GM19240 (cell line): ENCODE measurements at regions not wholly inside any gene's neighbourhood (a gene's known extent, or its start where the extent isn't known, plus 50 kb on each side); places are given as distances from the start of the nearest gene placed in this dataset.
"Not testable (repeated sequence)": the region's sequence is repeated elsewhere in the genome, so short reads cannot be mapped to it uniquely, and the experiment has no call there.

ENCODE experiments used
- DNase-seq: peaks from one replicate; pipeline ENCODE4 v3.0.0; 2011; ENCODE audit warnings: low spot score; ENCODE audit not compliant: insufficient read length

- DNase-seq = no peak
Measured at GRCh38 chr1:185406006-185406690, 89.1 kb upstream of the IVNS1ABP start.

- no peak for DNase-seq
Measured at GRCh38 chr1:185404907-185405568, 88.0 kb upstream of the IVNS1ABP start.

DNA sequence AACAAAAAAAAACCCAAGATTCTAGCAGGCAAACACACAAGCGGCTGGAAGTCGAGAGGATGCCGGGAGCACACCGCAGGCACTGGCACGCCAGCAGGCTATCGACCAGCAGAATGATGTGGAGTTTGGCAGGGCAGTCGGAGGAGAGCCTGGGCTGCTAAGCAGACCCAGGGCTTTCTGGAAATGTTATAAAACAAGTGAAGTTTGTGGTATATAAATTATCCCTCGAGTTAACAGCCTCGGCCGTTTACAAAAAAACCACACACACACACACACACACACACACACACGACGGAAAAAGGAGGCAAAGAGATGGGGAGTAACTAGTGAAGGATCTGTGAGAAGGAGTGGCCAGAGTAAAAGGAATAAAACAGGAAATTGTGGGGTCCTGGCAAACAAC is 87.2 kb upstream of the IVNS1ABP start:
- no peak for DNase-seq

GRCh38 chr1:185402930-185403329 is 85.9 kb upstream of the IVNS1ABP start:
- no peak for DNase-seq

DNA sequence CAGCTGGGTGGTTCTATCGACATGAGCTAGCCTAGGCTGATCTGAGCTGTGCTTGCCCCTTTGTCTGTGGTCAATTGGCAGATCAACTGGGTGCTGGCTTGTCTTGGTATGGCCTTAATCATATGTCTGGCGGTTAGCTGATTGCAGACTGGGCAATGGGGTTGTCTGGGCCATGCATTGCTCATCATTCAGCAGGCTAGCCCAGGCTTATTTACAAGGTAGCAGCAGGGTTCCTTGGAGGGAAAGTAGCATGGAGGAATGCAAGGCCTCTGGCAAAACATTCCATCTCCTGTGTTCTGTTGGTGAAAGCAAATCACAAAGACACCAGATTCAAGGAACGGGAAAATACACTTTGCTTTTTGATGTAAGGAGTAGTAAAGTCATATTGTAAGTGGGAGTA is 84.0 kb upstream of the IVNS1ABP start:
- DNase-seq = no peak

DNA sequence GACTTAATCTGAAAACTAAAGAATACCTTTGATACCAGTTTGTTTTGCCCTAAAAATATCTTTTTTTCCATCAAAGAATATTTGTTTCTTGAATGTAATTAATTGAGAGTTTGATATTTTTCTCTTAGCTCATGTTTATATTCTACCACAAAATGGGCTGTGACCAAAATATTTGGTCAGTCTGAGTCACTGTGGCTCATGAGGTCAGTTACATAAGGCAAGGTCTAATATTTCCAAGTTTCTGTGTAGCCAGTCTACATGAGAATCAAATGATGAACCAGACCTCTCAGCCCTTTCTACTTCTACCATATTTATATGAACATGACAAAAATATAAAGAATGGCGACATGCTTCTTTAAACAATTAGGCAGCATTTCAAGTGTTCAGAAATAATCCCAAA is 83.0 kb upstream of the IVNS1ABP start:
- DNase-seq = no peak

- DNase-seq = no peak
Measured at GRCh38 chr1:185398599-185398998, 81.6 kb upstream of the IVNS1ABP start.

DNA sequence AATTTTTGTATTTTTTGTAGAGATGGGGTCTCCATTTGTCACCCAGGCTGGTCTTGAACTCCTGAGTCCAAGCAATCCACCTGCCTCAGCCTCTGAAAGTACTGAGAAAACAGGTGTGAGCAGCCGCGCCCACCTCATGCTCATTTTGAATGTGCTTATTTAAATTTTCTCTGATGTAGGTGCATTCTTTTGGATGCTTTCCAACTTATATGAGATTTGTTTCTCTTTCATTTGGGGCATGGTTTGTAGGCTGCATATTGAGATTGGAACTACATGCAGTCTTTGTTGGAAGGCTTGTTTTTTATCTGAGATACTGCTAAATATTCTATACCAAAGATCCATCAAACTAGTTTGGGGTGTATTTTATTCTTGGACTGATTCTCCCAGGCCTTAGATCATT is 81.0 kb upstream of the IVNS1ABP start:
- DNase-seq = no peak

GRCh38 chr1:185397183-185397582 is 80.1 kb upstream of the IVNS1ABP start:
- DNase-seq = no peak

GRCh38 chr1:185396126-185396525 is 79.1 kb upstream of the IVNS1ABP start:
- no peak for DNase-seq

DNA sequence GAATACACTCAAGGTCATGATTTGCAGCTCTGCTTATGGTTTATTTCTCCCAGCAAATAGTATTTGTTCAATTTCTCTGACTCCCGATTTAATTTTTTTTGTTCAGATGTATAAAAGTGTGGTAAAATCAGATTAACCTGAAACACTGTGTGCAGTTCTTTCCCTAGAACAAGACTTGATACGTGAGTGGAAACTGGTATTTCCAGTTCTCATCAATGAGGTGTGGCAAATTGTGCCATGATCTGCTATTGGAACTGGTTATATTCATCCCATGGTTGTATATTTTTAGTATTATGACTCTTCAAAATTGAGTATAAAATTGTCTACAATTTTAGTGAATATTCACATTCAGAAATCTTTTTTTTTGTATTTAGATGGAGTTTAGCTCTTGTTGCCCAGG is 76.8 kb upstream of the IVNS1ABP start:
- no peak for DNase-seq

- no peak for DNase-seq
Measured at GRCh38 chr1:185393205-185393604, 76.2 kb upstream of the IVNS1ABP start.

GRCh38 chr1:185388815-185389214 is 71.8 kb upstream of the IVNS1ABP start:
- no peak for DNase-seq

GRCh38 chr1:185388346-185388745 is 71.3 kb upstream of the IVNS1ABP start:
- DNase-seq = no peak

DNA sequence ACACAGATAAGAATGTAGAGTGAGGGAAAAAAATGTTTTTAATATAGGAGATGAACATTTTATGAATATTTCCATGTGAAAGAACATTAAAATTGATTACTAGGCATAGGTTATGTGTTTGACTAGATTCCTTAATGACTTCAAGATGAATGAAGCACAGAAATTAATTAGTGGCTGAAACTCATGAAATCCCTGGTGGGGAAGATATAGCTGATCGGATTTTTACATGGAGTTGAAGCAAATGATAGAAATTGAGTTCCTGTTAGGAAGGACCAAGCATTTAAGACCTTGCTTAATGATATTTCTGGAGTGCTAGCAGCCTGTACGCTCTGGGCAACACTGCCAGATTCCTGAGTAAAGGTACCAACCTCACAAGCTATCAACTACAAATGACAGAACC is 68.9 kb upstream of the IVNS1ABP start:
- DNase-seq = no peak

DNA sequence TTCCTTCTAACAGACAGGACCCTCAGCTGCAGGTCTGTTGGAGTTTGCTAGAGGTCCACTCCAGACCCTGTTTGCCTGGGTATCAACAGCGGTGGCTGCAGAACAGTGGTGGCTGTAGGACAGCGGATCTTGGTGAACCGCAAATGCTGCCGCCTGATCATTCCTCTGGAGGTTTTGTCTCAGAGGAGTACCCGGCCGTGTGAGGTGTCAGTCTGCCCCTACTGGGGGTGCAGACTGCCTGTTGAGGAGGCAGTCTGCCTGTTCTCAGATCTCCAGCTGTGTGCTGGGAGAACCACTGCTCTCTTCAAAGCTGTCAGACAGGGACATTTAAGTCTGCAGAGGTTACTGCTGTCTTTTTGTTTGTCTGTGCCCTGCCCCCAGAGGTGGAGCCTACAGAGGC is 66.8 kb upstream of the IVNS1ABP start:
- not testable (repeated sequence) for DNase-seq

DNA sequence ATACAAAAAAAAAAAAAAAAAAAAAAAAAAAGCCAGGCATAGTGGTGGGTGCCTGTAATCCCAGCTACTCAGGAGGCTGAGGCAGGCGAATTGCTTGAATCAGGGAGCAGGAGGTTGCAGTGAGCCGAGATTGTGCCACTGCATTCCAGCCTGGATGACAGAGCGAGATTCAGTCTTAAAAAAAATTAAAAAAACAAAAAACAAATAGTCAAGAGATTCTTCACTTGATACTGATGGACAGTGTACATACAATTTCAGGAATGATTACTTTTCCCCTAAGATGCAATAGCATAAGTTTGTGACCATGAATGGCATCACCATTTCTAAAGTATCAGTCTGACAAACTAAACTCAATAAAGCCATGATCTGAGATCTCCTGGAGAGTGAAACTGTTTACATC is 60.8 kb upstream of the IVNS1ABP start:
- DNase-seq = no peak

- no peak for DNase-seq
Measured at GRCh38 chr1:185376840-185377635, 60.0 kb upstream of the IVNS1ABP start.

DNA sequence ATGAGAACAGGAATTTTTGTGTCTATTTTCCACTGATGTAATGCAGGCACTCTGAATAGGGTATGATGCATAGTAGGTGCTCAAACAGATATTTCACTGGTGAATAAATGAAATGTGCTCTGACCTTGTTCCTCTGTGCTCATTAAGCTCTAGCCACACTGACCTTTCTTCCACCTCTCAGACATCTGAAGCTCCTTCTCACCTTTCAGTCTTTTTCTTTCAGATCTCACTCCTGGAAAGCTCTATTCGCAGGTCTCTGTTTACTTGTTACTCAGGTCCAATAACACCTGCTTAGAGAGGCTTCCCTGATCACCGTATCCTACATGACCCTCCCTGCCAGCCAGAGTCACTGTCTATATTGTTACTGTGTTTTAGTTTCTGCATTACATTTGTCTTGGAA is 59.2 kb upstream of the IVNS1ABP start:
- DNase-seq = no peak

- no peak for DNase-seq
Measured at GRCh38 chr1:185375583-185375982, 58.5 kb upstream of the IVNS1ABP start.

GRCh38 chr1:185373813-185374529 is 56.9 kb upstream of the IVNS1ABP start:
- DNase-seq = no peak

GRCh38 chr1:185369786-185370185 is 52.7 kb upstream of the IVNS1ABP start:
- no peak for DNase-seq
